T-helper 2 cell treated with Interferon-gamma antibody and Interleukin-4, amounts not matched to agents 5 μg/mL and 100 μg/mL, for 36 hours (primary cell): ENCODE measurements at regions not wholly inside any gene's neighbourhood (a gene's known extent, or its start where the extent isn't known, plus 50 kb on each side); places are given as distances from the start of the nearest gene placed in this dataset.

ENCODE experiments used
- DNase-seq: peaks from one replicate; pipeline ENCODE4 v3.0.0; 2021; ENCODE audit warnings: low spot score
- H3K27ac Mint-ChIP-seq: one replicate; pipeline ENCODE4 v1.8.0; 2021; ENCODE audit warnings: mild to moderate bottlenecking, mixed read lengths
- H3K27me3 Mint-ChIP-seq: one replicate; pipeline ENCODE4 v1.8.0; 2021; ENCODE audit warnings: low read depth, mixed read lengths
- H3K36me3 Mint-ChIP-seq: one replicate; pipeline ENCODE4 v1.8.0; 2021; ENCODE audit warnings: low read depth, mixed read lengths
- H3K4me1 Mint-ChIP-seq: one replicate; pipeline ENCODE4 v1.8.0; 2021; ENCODE audit warnings: low read depth, mixed read lengths
- H3K4me3 Mint-ChIP-seq: one replicate; pipeline ENCODE4 v1.8.0; 2022; ENCODE audit warnings: mild to moderate bottlenecking, moderate library complexity, mixed read lengths
- H3K9me3 Mint-ChIP-seq: one replicate; pipeline ENCODE4 v1.8.0; 2021; ENCODE audit warnings: mixed read lengths

DNA sequence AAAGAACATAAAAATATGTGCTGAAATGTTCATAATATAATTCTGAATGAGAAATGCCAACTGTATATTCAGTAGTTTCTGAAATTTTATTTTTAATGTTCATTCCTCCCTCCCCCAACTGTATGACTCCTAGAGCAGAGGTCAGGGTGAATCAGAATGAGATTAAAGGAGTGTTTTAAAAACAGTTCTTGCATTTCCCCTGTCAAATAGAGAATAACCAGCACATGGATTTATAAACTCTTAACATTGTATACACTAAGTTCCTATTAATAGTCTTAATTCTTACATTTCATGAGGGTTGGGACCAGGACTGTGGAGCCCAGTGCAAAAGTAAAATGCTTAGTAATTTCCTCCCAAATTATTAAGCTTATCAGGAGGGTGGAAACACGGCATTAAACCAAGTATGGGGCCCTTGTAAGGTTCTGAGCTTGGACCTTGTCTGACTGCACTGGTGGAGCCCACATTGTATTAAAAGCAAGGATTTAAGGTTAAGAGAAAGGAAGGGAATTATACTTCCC lies 474.6 kb upstream of the RAG2 start:
- Mint-ChIP-seq H3K4me3 (no peak overlapping the region), H3K9me3 (no peaks in the 10 kb centered on the region), H3K27me3 (no peaks in the 10 kb centered on the region), H3K27ac (no peak overlapping the region), H3K36me3 (no peaks in the 10 kb centered on the region), H3K4me1 (no peaks in the 10 kb centered on the region)
- DNase-seq, result no peak

DNA sequence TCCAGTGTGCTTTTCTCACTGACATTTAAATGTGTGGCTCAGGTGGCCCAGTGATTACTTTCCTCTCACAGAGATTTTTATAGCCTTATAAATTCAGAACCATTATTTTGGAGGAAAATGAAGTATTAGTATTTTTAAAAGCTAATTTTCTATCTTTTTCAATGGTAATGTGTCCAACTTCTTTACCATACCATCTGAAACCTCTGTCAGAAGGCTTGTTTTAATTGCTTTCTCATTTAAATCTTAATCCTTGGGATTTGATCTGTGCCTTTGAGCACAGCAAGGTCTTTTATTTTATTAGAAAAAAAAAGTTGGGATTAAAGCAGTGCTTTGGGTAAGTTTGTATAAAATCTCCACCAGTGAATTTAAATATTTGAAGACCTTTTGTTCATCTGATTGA lies 452.3 kb upstream of the RAG2 start:
- no peak for DNase-seq
- Mint-ChIP-seq H3K4me1 (no peaks in the 10 kb centered on the region), H3K4me3 (no peak overlapping the region), H3K9me3 (no peaks in the 10 kb centered on the region), H3K27ac (no peak overlapping the region), H3K27me3 (no peaks in the 10 kb centered on the region), H3K36me3 (no peaks in the 10 kb centered on the region)

DNA sequence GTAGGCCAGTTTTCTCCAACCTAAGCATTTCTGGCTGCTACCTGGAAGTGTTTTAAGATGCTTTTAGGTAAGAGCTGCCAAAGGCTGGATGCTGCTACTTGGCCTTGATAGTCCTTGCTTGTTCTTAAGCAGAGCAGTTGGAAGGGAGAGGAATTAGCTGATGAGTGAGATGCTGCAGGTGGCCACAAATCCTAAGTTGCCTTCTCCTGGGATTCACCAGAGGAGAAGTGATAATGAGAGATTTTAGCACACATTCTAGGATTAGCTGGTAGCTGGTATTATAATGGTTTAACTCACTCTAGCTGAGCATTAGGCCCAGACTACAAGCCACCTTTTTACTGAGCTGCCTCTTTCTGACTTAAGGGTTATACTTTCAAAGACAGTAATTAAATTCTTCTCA lies 442.9 kb upstream of the RAG2 start:
- peaks cover 11% of the 10 kb centered on the region for H3K9me3 Mint-ChIP-seq
- H3K4me3 Mint-ChIP-seq, result no peak overlapping the region
- no peak overlapping the region for H3K27ac Mint-ChIP-seq
- no peaks in the 10 kb centered on the region for H3K36me3 Mint-ChIP-seq
- H3K27me3 Mint-ChIP-seq, result no peaks in the 10 kb centered on the region
- no peak for DNase-seq
- H3K4me1 Mint-ChIP-seq, result no peaks in the 10 kb centered on the region

DNA sequence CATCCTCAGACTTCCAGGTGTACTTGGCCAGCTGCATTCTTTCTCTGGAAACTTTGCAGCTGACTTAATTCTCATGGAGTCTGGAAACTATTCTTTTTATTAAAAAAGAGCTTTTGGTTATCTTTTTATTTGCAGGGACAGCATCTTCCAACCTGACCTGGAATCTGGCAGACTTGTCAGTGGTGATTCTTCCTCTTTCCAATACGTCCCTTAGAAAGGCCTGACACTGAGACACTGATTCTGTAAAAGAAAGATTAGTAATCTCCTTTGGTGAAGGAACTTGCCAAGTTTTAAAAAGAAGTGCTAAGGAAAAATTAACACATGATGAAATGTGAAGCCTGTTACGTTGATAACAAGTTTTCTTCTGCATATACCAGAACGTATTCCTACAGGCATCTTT lies 440.9 kb upstream of the RAG2 start:
- Mint-ChIP-seq H3K27me3 (no peaks in the 10 kb centered on the region), H3K9me3 (peaks cover 15% of the 10 kb centered on the region), H3K27ac (no peak overlapping the region), H3K4me3 (no peak overlapping the region), H3K36me3 (no peaks in the 10 kb centered on the region), H3K4me1 (no peaks in the 10 kb centered on the region)
- DNase-seq, result no peak

DNA sequence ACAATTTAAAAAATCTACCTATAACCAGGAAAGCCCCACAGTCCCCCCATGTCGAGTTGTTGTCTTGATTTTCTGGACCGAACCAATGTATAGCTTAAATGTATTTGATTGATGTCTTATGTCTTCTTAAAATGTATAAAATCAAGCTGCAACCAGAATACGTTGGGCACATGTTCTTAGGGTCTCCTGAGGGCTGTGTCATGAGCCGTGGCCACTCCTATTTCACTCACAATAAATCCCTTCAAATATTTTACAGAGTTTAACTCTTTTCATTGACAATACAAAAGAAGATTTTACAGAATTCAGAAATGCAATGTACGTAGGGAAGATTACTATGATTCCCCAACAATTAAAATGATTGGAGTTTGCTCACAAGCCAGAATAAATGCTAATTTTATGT lies 428.7 kb upstream of the RAG2 start:
- peaks cover 19% of the 10 kb centered on the region for H3K9me3 Mint-ChIP-seq
- DNase-seq, result no peak
- no peaks in the 10 kb centered on the region for H3K27me3 Mint-ChIP-seq
- H3K27ac Mint-ChIP-seq, result no peak overlapping the region
- H3K4me1 Mint-ChIP-seq, result no peaks in the 10 kb centered on the region
- H3K36me3 Mint-ChIP-seq, result no peaks in the 10 kb centered on the region
- H3K4me3 Mint-ChIP-seq, result no peak overlapping the region

DNA sequence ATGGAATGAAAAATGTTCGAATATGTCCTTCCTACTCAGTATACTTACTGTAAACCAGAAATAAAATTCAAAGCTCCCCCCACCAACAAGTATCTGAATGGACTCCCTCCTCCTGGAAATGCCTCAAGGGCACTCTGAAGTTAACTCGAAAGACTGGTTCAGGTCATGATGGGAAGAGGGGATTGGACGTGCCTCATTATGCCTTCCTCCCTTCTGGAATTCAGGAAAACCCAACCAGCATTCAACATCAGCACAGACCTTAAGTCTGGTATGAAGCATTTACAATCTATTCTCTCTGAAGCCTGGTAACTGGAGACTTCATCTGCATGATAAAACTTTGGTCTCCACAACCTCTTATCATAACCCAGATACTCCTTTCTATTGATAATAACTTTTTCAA lies 428.3 kb upstream of the RAG2 start:
- Mint-ChIP-seq H3K4me3 (no peak overlapping the region), H3K27me3 (no peaks in the 10 kb centered on the region), H3K9me3 (peaks cover 19% of the 10 kb centered on the region), H3K4me1 (no peaks in the 10 kb centered on the region), H3K27ac (no peak overlapping the region), H3K36me3 (no peaks in the 10 kb centered on the region)
- no peak for DNase-seq

DNA sequence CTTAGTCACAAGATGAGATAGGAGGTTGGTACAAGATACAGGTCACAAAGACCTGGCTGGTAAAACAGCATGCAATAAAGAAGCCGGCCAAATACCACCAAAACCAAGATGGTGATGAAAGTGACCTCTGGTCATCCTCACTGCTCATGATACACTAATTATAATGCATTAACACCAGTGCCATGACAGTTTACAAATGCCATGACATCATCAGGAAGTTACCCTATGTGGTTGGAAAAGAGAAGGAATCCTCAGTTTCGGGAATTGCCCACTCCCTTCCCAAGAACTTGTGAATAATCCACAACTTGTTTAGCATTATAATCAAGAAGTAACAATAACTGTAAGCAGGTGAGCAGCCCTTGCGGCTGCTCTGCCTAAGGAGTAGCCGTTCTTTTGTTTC lies 408.5 kb upstream of the RAG2 start:
- Mint-ChIP-seq H3K27ac (no peak overlapping the region), H3K4me3 (no peak overlapping the region), H3K27me3 (no peaks in the 10 kb centered on the region), H3K4me1 (no peaks in the 10 kb centered on the region), H3K9me3 (no peaks in the 10 kb centered on the region), H3K36me3 (no peaks in the 10 kb centered on the region)
- no peak for DNase-seq

DNA sequence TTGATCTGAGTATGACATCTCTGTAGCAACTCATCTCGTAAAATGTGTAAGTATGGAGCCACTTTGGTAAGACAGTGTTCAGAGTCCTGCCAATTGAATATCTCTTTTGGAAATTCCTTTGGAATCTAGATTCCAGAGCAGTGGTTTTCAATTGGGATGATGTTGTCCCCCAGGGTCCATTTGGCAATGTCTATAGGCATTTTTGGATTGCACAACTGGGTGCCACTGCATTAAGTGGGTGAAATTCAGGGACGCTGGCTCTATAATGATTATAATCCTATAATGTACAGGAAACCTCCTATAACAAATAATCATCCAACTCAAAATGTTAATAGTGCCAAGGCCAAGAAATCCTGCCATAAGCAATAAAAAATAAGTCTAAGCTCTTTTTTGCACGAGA lies 404.8 kb upstream of the RAG2 start:
- no peaks in the 10 kb centered on the region for H3K9me3 Mint-ChIP-seq
- H3K27me3 Mint-ChIP-seq, result no peaks in the 10 kb centered on the region
- no peaks in the 10 kb centered on the region for H3K36me3 Mint-ChIP-seq
- no peak overlapping the region for H3K27ac Mint-ChIP-seq
- no peaks in the 10 kb centered on the region for H3K4me1 Mint-ChIP-seq
- DNase-seq, result no peak
- H3K4me3 Mint-ChIP-seq, result no peak overlapping the region

DNA sequence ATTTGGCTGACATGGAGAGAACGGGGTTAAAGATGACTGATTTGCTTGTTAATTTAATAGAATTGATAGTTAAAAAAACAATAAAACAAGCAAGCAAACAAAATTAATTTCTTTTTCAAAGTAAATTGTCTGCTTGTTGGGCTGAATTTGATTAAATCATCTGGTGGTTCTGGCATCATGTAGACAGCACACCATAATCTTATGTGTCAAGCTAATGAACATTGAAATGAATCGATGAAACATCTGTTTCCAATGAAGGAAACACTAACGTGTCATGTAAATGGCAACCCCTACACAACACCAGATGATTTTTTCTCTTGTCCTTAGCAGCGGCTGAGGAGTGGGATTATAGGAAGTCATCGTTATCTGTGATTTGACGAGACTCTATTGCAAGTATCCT lies 399.6 kb upstream of the RAG2 start:
- Mint-ChIP-seq H3K27me3 (no peaks in the 10 kb centered on the region), H3K36me3 (no peaks in the 10 kb centered on the region), H3K4me1 (no peaks in the 10 kb centered on the region), H3K9me3 (peaks cover 3% of the 10 kb centered on the region), H3K4me3 (no peak overlapping the region), H3K27ac (no peak overlapping the region)
- no peak for DNase-seq

DNA sequence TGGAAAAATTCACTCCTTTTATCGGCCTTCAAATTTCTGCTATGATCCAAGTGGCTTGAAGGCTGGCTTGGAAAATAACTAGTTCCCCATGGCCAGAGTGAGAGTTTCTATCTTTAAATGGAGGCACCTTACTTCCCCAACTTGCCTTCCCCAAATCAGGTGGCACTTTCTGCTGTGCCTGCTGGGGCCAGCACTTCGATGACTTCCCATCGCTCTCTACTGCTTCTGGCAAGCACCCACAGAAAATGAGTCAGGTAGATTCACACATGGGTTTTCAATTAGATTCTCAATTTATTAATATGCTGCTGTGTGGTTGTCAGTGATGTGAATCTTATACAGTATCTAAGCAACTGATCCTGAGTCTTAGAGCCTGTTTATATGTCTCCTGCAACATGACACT lies 398.8 kb upstream of the RAG2 start:
- Mint-ChIP-seq H3K27me3 (no peaks in the 10 kb centered on the region), H3K27ac (no peak overlapping the region), H3K9me3 (peaks cover 3% of the 10 kb centered on the region), H3K4me1 (no peaks in the 10 kb centered on the region), H3K36me3 (no peaks in the 10 kb centered on the region), H3K4me3 (no peak overlapping the region)
- DNase-seq, result no peak

DNA sequence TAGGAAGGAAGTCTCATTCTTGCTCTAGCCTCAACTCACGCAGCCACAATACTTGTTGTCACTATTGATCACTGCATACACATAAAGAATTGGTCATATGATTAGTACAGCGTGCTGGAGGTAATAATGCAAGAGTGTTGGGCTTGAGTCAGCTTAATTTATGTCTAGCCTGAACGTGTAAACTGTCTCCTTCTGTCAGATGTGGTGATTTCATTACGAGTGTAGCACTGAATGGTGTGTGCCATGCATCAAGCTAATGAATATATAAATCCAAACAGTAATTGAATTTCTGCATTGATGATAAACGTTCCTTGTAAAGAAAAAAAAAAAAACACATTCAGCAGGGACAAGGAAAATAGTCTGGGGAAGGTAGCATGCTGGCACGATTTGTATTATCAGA lies 396.2 kb upstream of the RAG2 start:
- Mint-ChIP-seq H3K27me3 (no peaks in the 10 kb centered on the region), H3K4me1 (no peaks in the 10 kb centered on the region), H3K27ac (no peak overlapping the region), H3K36me3 (no peaks in the 10 kb centered on the region), H3K4me3 (no peak overlapping the region), H3K9me3 (peaks cover 3% of the 10 kb centered on the region)
- DNase-seq, result no peak

DNA sequence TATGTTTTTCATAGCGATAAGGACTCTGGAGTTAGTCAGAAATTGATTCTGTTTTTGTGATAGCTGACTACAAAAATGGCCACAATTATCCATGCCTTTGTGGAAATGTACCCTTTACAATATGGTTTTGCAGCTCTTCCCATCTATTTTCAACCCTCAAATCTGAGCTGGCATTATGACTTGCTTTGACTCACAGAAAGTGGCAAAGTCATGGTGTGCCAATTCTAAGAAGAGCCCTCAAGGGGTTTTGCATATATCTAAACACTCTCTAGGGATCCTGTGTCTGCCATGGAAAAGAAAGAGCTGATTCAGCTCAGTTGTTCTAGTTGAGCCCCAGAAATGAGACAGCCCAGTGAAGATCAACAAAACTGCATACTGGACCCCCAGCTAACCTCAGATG lies 390.5 kb upstream of the RAG2 start:
- Mint-ChIP-seq H3K4me3 (no peak overlapping the region), H3K9me3 (peaks cover 13% of the 10 kb centered on the region)

DNA sequence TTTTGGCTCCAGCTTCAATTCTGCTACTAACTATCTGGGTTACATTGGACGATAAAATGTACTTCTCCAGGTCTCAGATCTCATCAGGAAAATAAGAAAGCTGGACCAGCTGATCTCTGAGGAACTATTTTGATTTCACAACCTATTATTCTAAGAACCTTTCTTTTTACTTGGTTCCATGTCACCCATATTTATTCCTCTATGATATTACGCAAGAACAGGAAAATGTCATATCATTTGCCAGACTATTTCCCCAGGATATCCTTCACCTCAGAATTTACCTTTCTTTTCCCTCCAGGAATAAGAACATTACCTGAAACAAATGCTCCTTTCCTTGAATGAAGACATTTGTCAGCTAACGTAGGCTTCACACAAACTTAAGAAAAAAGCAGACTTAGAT lies 387.5 kb upstream of the RAG2 start:
- Mint-ChIP-seq H3K4me1 (no peaks in the 10 kb centered on the region), H3K9me3 (peaks cover 18% of the 10 kb centered on the region), H3K27ac (no peak overlapping the region), H3K27me3 (no peaks in the 10 kb centered on the region), H3K36me3 (no peaks in the 10 kb centered on the region), H3K4me3 (no peak overlapping the region)
- no peak for DNase-seq

More for the DNA sequence above, 390.5 kb upstream of the RAG2 start:
- Mint-ChIP-seq H3K27ac (no peak overlapping the region), H3K4me1 (no peaks in the 10 kb centered on the region), H3K36me3 (no peaks in the 10 kb centered on the region), H3K27me3 (no peaks in the 10 kb centered on the region)
- DNase-seq, result no peak

DNA sequence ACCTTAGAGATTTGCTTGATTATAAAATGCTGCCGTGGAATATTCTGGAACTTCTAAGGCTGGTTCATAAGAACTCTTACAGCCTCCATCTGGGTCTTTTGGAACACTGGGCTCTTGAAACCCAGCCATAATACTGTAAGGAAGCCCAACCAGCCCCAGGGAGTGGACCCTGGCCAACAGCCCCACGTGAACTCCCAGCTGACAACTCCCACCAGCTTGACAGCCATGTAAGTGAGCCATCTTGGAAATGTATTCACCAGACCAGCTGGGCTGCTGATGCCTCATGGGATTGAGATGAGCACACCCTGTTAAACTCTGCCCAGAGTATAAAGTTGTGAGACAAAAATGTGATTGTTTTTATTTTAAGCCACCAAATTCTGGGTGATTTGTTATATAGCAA lies 378.7 kb upstream of the RAG2 start:
- H3K36me3 Mint-ChIP-seq, result no peaks in the 10 kb centered on the region
- H3K9me3 Mint-ChIP-seq, result peaks cover 7% of the 10 kb centered on the region
- H3K4me1 Mint-ChIP-seq, result no peaks in the 10 kb centered on the region
- no peak for DNase-seq
- no peak overlapping the region for H3K4me3 Mint-ChIP-seq
- H3K27me3 Mint-ChIP-seq, result no peaks in the 10 kb centered on the region
- no peak overlapping the region for H3K27ac Mint-ChIP-seq

DNA sequence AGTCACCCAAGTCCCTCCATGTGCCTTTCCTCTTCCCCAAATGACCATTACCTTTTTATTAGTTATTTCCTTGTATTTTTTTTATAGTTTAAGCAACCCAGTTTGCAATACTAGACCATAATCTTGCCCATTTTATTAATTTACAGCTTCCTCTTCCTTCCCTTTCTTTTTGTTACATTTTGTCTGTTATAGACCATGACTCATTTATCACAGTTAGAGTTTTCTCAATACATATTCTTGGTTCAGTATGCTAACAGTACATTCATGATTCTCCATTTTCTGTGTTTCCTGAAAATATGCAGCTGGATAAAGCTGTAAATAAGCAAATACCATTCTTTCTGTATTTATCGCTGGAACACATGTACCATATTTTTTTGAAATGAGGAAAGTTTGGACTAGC lies 376.7 kb upstream of the RAG2 start:
- Mint-ChIP-seq H3K36me3 (no peaks in the 10 kb centered on the region), H3K27me3 (no peaks in the 10 kb centered on the region), H3K4me1 (no peaks in the 10 kb centered on the region), H3K4me3 (no peak overlapping the region), H3K9me3 (no peaks in the 10 kb centered on the region), H3K27ac (no peak overlapping the region)
- no peak for DNase-seq
